Neural progenitor cell (in vitro differentiated cells): ENCODE measurements at regions not wholly inside any gene's neighbourhood (a gene's known extent, or its start where the extent isn't known, plus 50 kb on each side); places are given as distances from the start of the nearest gene placed in this dataset.

Source experiments
- CTCF ChIP-seq: fragments of 200-600 bp; sonication (generic); IDR thresholded peaks from 2 replicates; pipeline ENCODE4 v1.5.1; 2017; ENCODE audit warnings: antibody characterized with exemption, mild to moderate bottlenecking
- EZH2 ChIP-seq: fragments of 200-600 bp; sonication (generic); IDR thresholded peaks from 2 replicates; pipeline ENCODE4 v1.6.1; 2017; ENCODE audit warnings: antibody characterized with exemption, mild to moderate bottlenecking, moderate library complexity

- TF ChIP-seq CTCF (no peak), EZH2 (no peak)
Observed at GRCh38 chr3:165538166-165538565, 299.1 kb downstream of the BCHE start.
